ENCODE measurements at regions not wholly inside any gene's neighbourhood (a gene's known extent, or its start where the extent isn't known, plus 50 kb on each side); places are given as distances from the start of the nearest gene placed in this dataset.

GRCh38 chr14:84643446-84643845 is 886.5 kb upstream of the FLRT2 start:
- DNase-seq: peak; percentile 77

- DNase-seq: no peak
Observed at GRCh38 chr14:84646786-84647500, 883.0 kb upstream of the FLRT2 start.

GRCh38 chr14:84655014-84655413 is 874.9 kb upstream of the FLRT2 start:
- no peak for DNase-seq

GRCh38 chr14:84657911-84658310 is 872.0 kb upstream of the FLRT2 start:
- DNase-seq: no peak

- DNase-seq: no peak
Observed at GRCh38 chr14:84670796-84671195, 859.1 kb upstream of the FLRT2 start.

GRCh38 chr14:84671776-84672175 is 858.2 kb upstream of the FLRT2 start:
- no peak for DNase-seq

GRCh38 chr14:84674636-84675035 is 855.3 kb upstream of the FLRT2 start:
- DNase-seq: no peak

GRCh38 chr14:84686550-84686949 is 843.4 kb upstream of the FLRT2 start:
- no peak for DNase-seq

GRCh38 chr14:84688297-84689025 is 841.5 kb upstream of the FLRT2 start:
- no peak for DNase-seq

- no peak for DNase-seq
Observed at GRCh38 chr14:84694161-84694560, 835.8 kb upstream of the FLRT2 start.

- no peak for DNase-seq
Observed at GRCh38 chr14:84704601-84705000, 825.3 kb upstream of the FLRT2 start.

GRCh38 chr14:84707830-84708229 is 822.1 kb upstream of the FLRT2 start:
- no peak for DNase-seq

GRCh38 chr14:84708865-84709264 is 821.1 kb upstream of the FLRT2 start:
- DNase-seq: no peak

GRCh38 chr14:84726471-84726870 is 803.5 kb upstream of the FLRT2 start:
- DNase-seq: no peak

GRCh38 chr14:84749191-84749955 is 780.6 kb upstream of the FLRT2 start:
- no peak for DNase-seq

GRCh38 chr14:84750284-84750683 is 779.7 kb upstream of the FLRT2 start:
- no peak for DNase-seq

- no peak for DNase-seq
Observed at GRCh38 chr14:84750763-84751554, 779.0 kb upstream of the FLRT2 start.

GRCh38 chr14:84751745-84752144 is 778.2 kb upstream of the FLRT2 start:
- no peak for DNase-seq

- no peak for DNase-seq
Observed at GRCh38 chr14:84760489-84761126, 769.3 kb upstream of the FLRT2 start.

GRCh38 chr14:84767434-84767833 is 762.5 kb upstream of the FLRT2 start:
- no peak for DNase-seq

- no peak for DNase-seq
Observed at GRCh38 chr14:84770030-84770429, 759.9 kb upstream of the FLRT2 start.

- no peak for DNase-seq
Observed at GRCh38 chr14:84777356-84777755, 752.6 kb upstream of the FLRT2 start.

Measured in NCI-H345 (cell line).